ENCODE measurements at regions not wholly inside any gene's neighbourhood (a gene's known extent, or its start where the extent isn't known, plus 50 kb on each side); places are given as distances from the start of the nearest gene placed in this dataset.
"Not testable (repeated sequence)": the region's sequence is repeated elsewhere in the genome, so short reads cannot be mapped to it uniquely, and the experiment has no call there.

GRCh38 chr6:68189217-68189815 is 445.8 kb upstream of the ADGRB3 start:
- no peak overlapping the region for H3K4me3 ChIP-seq (replicated peaks; ENCODE audit: low read depth, low read length)
- H3K27me3 ChIP-seq (replicated peaks; ENCODE audit: control insufficient read depth, insufficient read depth, low read length): no peaks in the 10 kb centered on the region
- no peak for DNase-seq (ENCODE audit: extremely low read depth, insufficient read length)

GRCh38 chr6:68186870-68187269 is 448.2 kb upstream of the ADGRB3 start:
- H3K4me3 ChIP-seq (replicated peaks; ENCODE audit: low read depth, low read length): no peak overlapping the region
- H3K27me3 ChIP-seq (replicated peaks; ENCODE audit: control insufficient read depth, insufficient read depth, low read length): no peaks in the 10 kb centered on the region
- DNase-seq (ENCODE audit: extremely low read depth, insufficient read length): no peak
- TF ChIP-seq CTCF (IDR thresholded peaks at IDR 0.05; ENCODE audit: insufficient read depth, low read length, poor library complexity, severe bottlenecking): no peak
- H3K36me3 ChIP-seq (ENCODE audit: control insufficient read depth, insufficient read depth, low read length): no peaks in the 10 kb centered on the region

More at GRCh38 chr6:68189217-68189815, 445.8 kb upstream of the ADGRB3 start:
- no peak for TF ChIP-seq CTCF (IDR thresholded peaks at IDR 0.05; ENCODE audit: insufficient read depth, low read length, poor library complexity, severe bottlenecking)
- no peaks in the 10 kb centered on the region for H3K36me3 ChIP-seq (ENCODE audit: control insufficient read depth, insufficient read depth, low read length)

GRCh38 chr6:68182386-68182785 is 452.7 kb upstream of the ADGRB3 start:
- H3K4me3 ChIP-seq (replicated peaks; ENCODE audit: low read depth, low read length): no peak overlapping the region
- no peak for DNase-seq (ENCODE audit: extremely low read depth, insufficient read length)
- no peaks in the 10 kb centered on the region for H3K36me3 ChIP-seq (ENCODE audit: control insufficient read depth, insufficient read depth, low read length)
- no peak for TF ChIP-seq CTCF (IDR thresholded peaks at IDR 0.05; ENCODE audit: insufficient read depth, low read length, poor library complexity, severe bottlenecking)
- no peaks in the 10 kb centered on the region for H3K27me3 ChIP-seq (replicated peaks; ENCODE audit: control insufficient read depth, insufficient read depth, low read length)

GRCh38 chr6:68181027-68181426 is 454.1 kb upstream of the ADGRB3 start:
- not testable (repeated sequence) for H3K27me3 ChIP-seq (replicated peaks; ENCODE audit: control insufficient read depth, insufficient read depth, low read length); H3K4me3 ChIP-seq (replicated peaks; ENCODE audit: low read depth, low read length); H3K36me3 ChIP-seq (ENCODE audit: control insufficient read depth, insufficient read depth, low read length); DNase-seq (ENCODE audit: extremely low read depth, insufficient read length)

- H3K36me3 ChIP-seq (ENCODE audit: control insufficient read depth, insufficient read depth, low read length): no peaks in the 10 kb centered on the region
- no peak for TF ChIP-seq CTCF (IDR thresholded peaks at IDR 0.05; ENCODE audit: insufficient read depth, low read length, poor library complexity, severe bottlenecking)
- no peaks in the 10 kb centered on the region for H3K27me3 ChIP-seq (replicated peaks; ENCODE audit: control insufficient read depth, insufficient read depth, low read length)
- no peak overlapping the region for H3K4me3 ChIP-seq (replicated peaks; ENCODE audit: low read depth, low read length)
- no peak for DNase-seq (ENCODE audit: extremely low read depth, insufficient read length)
Observed at GRCh38 chr6:68173616-68174015, 461.5 kb upstream of the ADGRB3 start.

GRCh38 chr6:68169922-68170321 is 465.2 kb upstream of the ADGRB3 start:
- no peaks in the 10 kb centered on the region for H3K36me3 ChIP-seq (ENCODE audit: control insufficient read depth, insufficient read depth, low read length)
- H3K27me3 ChIP-seq (replicated peaks; ENCODE audit: control insufficient read depth, insufficient read depth, low read length): no peaks in the 10 kb centered on the region
- no peak overlapping the region for H3K4me3 ChIP-seq (replicated peaks; ENCODE audit: low read depth, low read length)
- DNase-seq (ENCODE audit: extremely low read depth, insufficient read length): no peak
- TF ChIP-seq CTCF (IDR thresholded peaks at IDR 0.05; ENCODE audit: insufficient read depth, low read length, poor library complexity, severe bottlenecking): no peak
